ENCODE measurements at regions not wholly inside any gene's neighbourhood (a gene's known extent, or its start where the extent isn't known, plus 50 kb on each side); places are given as distances from the start of the nearest gene placed in this dataset.

DNA sequence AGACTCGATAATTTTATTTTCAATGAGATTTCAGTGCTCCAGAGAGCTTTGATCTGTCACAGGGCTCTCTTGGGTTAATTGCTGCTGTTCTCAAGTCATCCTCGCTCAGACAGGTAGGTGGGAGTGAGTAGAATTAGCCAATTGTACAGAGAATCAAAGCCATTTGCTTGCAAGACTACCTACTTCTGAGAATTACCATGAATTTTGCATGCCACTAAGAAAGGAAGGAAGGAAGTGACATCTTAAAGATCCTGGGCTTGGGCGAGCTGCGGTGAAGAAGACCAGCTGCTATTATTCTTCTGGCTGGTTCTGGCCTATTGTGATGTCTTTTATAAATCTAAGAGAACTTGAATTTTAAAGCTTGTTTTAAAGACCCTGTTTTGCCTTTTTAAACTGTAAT is 154.1 kb upstream of the LPP start:
- no peak overlapping the region for H4K8ac ChIP-seq (replicated peaks; ENCODE audit: insufficient read length, low read depth, low read length)
- H4K91ac ChIP-seq (ENCODE audit: insufficient read length, low read depth, low read length): no peak overlapping the region
- no peak overlapping the region for H2BK5ac ChIP-seq (ENCODE audit: insufficient read length, low read length)
- Mint-ChIP-seq H3K9me3 (no peaks in the 10 kb centered on the region), H3K36me3 (ENCODE audit: insufficient read depth in 1 of 3, low read depth in 3 of 3) (no peaks in the 10 kb centered on the region; a peak in 1 of 7 replicates), H3K27me3 (ENCODE audit: low read depth) (no peaks in the 10 kb centered on the region), H3K4me3 (no peak overlapping the region), H3K4me1 (peaks cover 31 to 41% of the 10 kb centered on the region in 2 experiments), H3K27ac (no peak overlapping the region; a peak in 1 of 7 replicates)
- H3T11ph ChIP-seq (ENCODE audit: low read length): no peak overlapping the region
- H2BK15ac ChIP-seq (ENCODE audit: low read depth, low read length): no peak overlapping the region
- no peak overlapping the region for H3K56ac ChIP-seq (ENCODE audit: insufficient read length, low read depth, low read length)
- no peak overlapping the region for H3K4me2 ChIP-seq (ENCODE audit: insufficient read depth, insufficient read length, low read length)
- H3K4me1 ChIP-seq (ENCODE audit: insufficient read depth, low read length): no peaks in the 10 kb centered on the region; the same call in none of the 2 replicates
- no peak overlapping the region for H3K27ac ChIP-seq (ENCODE audit: insufficient read length, low read depth, low read length)
- no peak overlapping the region for H2AK5ac ChIP-seq (ENCODE audit: insufficient read length, low read length)
- no peak overlapping the region for H4K5ac ChIP-seq (ENCODE audit: insufficient read length, low read depth, low read length)
- DNase-seq: no peak
- no peaks in the 10 kb centered on the region for H4K20me1 ChIP-seq (ENCODE audit: control insufficient read depth, insufficient read depth, insufficient read length)
- no peak overlapping the region for H2AFZ ChIP-seq (ENCODE audit: low read length)
- H3K4ac ChIP-seq (ENCODE audit: low read depth, low read length): no peak overlapping the region
- H3K79me2 ChIP-seq (ENCODE audit: insufficient read depth, low read length): no peaks in the 10 kb centered on the region
- no peak overlapping the region for H3K23ac ChIP-seq (ENCODE audit: insufficient read length, low read depth, low read length)
- H3K27me3 ChIP-seq (ENCODE audit: insufficient read depth, low read length): no peaks in the 10 kb centered on the region
- H3K18ac ChIP-seq (ENCODE audit: insufficient read length, low read depth, low read length): no peak overlapping the region
- no peaks in the 10 kb centered on the region for H3K23me2 ChIP-seq (ENCODE audit: insufficient read length, low read depth, low read length, poor library complexity, severe bottlenecking)
- no peaks in the 10 kb centered on the region for H3K9me3 ChIP-seq (ENCODE audit: control insufficient read depth, low read depth, low read length)
- no peak overlapping the region for H3K14ac ChIP-seq (ENCODE audit: insufficient read depth, low read length)
- H3K79me1 ChIP-seq (ENCODE audit: insufficient read depth, low read depth, low read length, poor library complexity, severe bottlenecking): no peaks in the 10 kb centered on the region
- WGBS (ENCODE audit: extremely low coverage, insufficient read length, low lambda C conversion rate): no CpG with 5 or more reads among the region's 4 CpGs
- TF ChIP-seq, protein P1, sequence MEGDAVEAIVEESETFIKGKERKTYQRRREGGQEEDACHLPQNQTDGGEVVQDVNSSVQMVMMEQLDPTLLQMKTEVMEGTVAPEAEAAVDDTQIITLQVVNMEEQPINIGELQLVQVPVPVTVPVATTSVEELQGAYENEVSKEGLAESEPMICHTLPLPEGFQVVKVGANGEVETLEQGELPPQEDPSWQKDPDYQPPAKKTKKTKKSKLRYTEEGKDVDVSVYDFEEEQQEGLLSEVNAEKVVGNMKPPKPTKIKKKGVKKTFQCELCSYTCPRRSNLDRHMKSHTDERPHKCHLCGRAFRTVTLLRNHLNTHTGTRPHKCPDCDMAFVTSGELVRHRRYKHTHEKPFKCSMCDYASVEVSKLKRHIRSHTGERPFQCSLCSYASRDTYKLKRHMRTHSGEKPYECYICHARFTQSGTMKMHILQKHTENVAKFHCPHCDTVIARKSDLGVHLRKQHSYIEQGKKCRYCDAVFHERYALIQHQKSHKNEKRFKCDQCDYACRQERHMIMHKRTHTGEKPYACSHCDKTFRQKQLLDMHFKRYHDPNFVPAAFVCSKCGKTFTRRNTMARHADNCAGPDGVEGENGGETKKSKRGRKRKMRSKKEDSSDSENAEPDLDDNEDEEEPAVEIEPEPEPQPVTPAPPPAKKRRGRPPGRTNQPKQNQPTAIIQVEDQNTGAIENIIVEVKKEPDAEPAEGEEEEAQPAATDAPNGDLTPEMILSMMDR (conservative IDR thresholded peaks at IDR 0.05): no peak
- no peak overlapping the region for H3K9ac ChIP-seq (ENCODE audit: extremely low read depth, insufficient read length, low read length)
- no peak overlapping the region for H2BK20ac ChIP-seq (ENCODE audit: low read depth, low read length, poor library complexity, severe bottlenecking)
- no peak overlapping the region for H2BK120ac ChIP-seq (ENCODE audit: low read depth, low read length, poor library complexity, severe bottlenecking)
- no peak overlapping the region for H2BK12ac ChIP-seq (ENCODE audit: insufficient read length, low read depth, low read length)

Measured in H9 (cell line).